Sigmoid colon (tissue), 6 donors: ENCODE measurements at regions not wholly inside any gene's neighbourhood (a gene's known extent, or its start where the extent isn't known, plus 50 kb on each side); places are given as distances from the start of the nearest gene placed in this dataset.

Experiments
- DNase-seq: peaks from one replicate; pipeline ENCODE4 v3.0.0-alpha.2; 2019
- H3K27ac ChIP-seq, 4 donors: fragments of 200-600 bp; sonication (generic); one replicate each; pipeline ENCODE4 v1.5.1; 2016 to 2019; ENCODE audit warnings: mild to moderate bottlenecking in 1 of 4
- H3K27me3 ChIP-seq, 3 donors: fragments of 200-600 bp; sonication (generic); one replicate each; pipeline ENCODE4 v1.5.1; 2019; ENCODE audit warnings: mild to moderate bottlenecking in 1 of 3
- H3K36me3 ChIP-seq, 4 donors: fragments of 200-600 bp; sonication (generic); one replicate each; pipeline ENCODE4 v1.5.1; 2016 to 2019
- H3K4me1 ChIP-seq, 4 donors: fragments of 200-600 bp; sonication (generic); one replicate each; pipeline ENCODE4 v1.5.1; 2017 to 2019
- H3K4me3 ChIP-seq, 4 donors: fragments of 200-600 bp; sonication (generic); one replicate each; pipeline ENCODE4 v1.5.1; 2017 to 2019; ENCODE audit warnings: mild to moderate bottlenecking in 2 of 4, moderate library complexity in 1 of 4
- H3K9me3 ChIP-seq, 4 donors: fragments of 200-600 bp in 3 of 4; sonication (generic) in 3 of 4; one replicate each; pipeline versions ENCODE4 v1.5.1 to v1.6.1; 2013 to 2019
- CTCF ChIP-seq, 4 experiments: fragments of 450-650 bp in 3 of 4; fragments of 200-600 bp in 1 of 4; IDR thresholded peaks; one replicate each; pipeline ENCODE4 v1.5.1; 2016 to 2019; ENCODE audit warnings: antibody characterized with exemption in 4 of 4, mild to moderate bottlenecking in 3 of 4, moderate library complexity in 2 of 4
- EP300 ChIP-seq, 4 donors: sonication (generic); formaldehyde crosslinking; IDR thresholded peaks; one replicate each; pipeline ENCODE4 v1.6.1; 2017; ENCODE audit warnings: antibody characterized with exemption in 4 of 4
- POLR2A ChIP-seq, 2 donors: fragments of 450-650 bp; IDR thresholded peaks; one replicate each; pipeline ENCODE4 v1.6.1; 2016; ENCODE audit warnings: antibody characterized with exemption in 2 of 2, mild to moderate bottlenecking in 2 of 2, moderate library complexity in 2 of 2
- POLR2AphosphoS5 ChIP-seq, 4 donors: sonication (generic); formaldehyde crosslinking; IDR thresholded peaks; one replicate each; pipeline ENCODE4 v1.6.1; 2017; ENCODE audit warnings: antibody characterized with exemption in 4 of 4
- WGBS, 2 donors: extraction: QIAGEN DNeasy Blood & Tissue Kit; methylation state at CpG; one replicate each; pipeline ENCODE4 v1.1.7; 2013; 5-methylcytosine and 5-hydroxymethylcytosine counted together
- intact Hi-C: fragments of 100-400 bp; cut with DNase I; formaldehyde crosslinking; loops from one replicate; pipeline ENCODE4 v1.15.1; 2023
- donor health status: healthy with polysubstance abuse.
- donor health status: healthy.

DNA sequence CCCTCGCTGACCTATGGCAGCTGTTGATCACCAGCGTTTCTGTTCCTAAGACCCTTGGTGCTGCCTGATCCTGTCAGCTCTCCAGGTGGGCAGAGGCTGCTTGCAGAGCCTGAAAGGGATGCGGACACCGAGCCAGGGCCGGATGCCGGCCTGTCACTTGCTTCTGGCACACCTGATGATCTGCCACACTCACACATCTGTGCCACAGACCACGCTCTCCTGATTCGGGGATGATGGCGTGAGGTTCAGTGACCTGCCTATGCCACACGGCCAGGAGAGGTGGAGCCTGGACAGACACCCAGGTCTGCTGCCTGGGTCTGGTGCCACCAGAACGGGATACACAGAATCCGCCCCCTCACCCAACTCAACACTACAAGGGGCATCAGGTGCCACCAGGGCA, 129.4 kb upstream of the GLI2 start:
- Histone ChIP-seq H3K27ac (no peak overlapping the region), H3K4me3 (no peak overlapping the region), H3K27me3 (no peaks in the 10 kb centered on the region), H3K9me3 (no peaks in the 10 kb centered on the region), H3K36me3 (no peaks in the 10 kb centered on the region), H3K4me1 (no peaks in the 10 kb centered on the region)
- TF ChIP-seq EP300 (IDR thresholded peaks at IDR 0.05) (no peak), POLR2A (IDR thresholded peaks at IDR 0.05) (no peak), POLR2AphosphoS5 (IDR thresholded peaks at IDR 0.05) (no peak)
- intact Hi-C loops = no loop called here
- no peak for DNase-seq
- WGBS, 2 donors = 78 to 85% methylated on average over 12 of the region's 12 CpGs

- Histone ChIP-seq H3K27ac (no peak overlapping the region), H3K4me1 (no peaks in the 10 kb centered on the region), H3K36me3 (no peaks in the 10 kb centered on the region), H3K9me3 (no peaks in the 10 kb centered on the region), H3K4me3 (no peak overlapping the region), H3K27me3 (no peaks in the 10 kb centered on the region)
- DNase-seq = no peak
- 81 to 89% methylated on average over 6 of the region's 6 CpGs for WGBS, 2 donors
- no peak for TF ChIP-seq EP300 (IDR thresholded peaks at IDR 0.05)
- no peak for TF ChIP-seq CTCF (IDR thresholded peaks at IDR 0.05)
- TF ChIP-seq POLR2AphosphoS5 (IDR thresholded peaks at IDR 0.05) = no peak
- TF ChIP-seq POLR2A (IDR thresholded peaks at IDR 0.05) = no peak
- intact Hi-C loops = no loop called here
These were observed 128.7 kb upstream of the GLI2 start for GRCh38 chr2:120606931-120607330.

- no peaks in the 10 kb centered on the region for H3K36me3 ChIP-seq
- TF ChIP-seq CTCF (IDR thresholded peaks at IDR 0.05) = no peak
- no peak for TF ChIP-seq POLR2A (IDR thresholded peaks at IDR 0.05)
- no peak for TF ChIP-seq POLR2AphosphoS5 (IDR thresholded peaks at IDR 0.05)
- TF ChIP-seq EP300 (IDR thresholded peaks at IDR 0.05) = no peak
- no peak overlapping the region for H3K27ac ChIP-seq
- 52 to 83% methylated on average over 8 of the region's 8 CpGs for WGBS, 2 donors
- H3K4me1 ChIP-seq = peaks cover 0 to 2% (median 0%) of the 10 kb centered on the region in 4 donors
- no peak overlapping the region for H3K4me3 ChIP-seq
- H3K27me3 ChIP-seq = no peaks in the 10 kb centered on the region
- no peak for DNase-seq
- intact Hi-C loops = no loop called here
- H3K9me3 ChIP-seq = no peaks in the 10 kb centered on the region
These were observed 128.2 kb upstream of the GLI2 start for GRCh38 chr2:120607506-120607905.

DNA sequence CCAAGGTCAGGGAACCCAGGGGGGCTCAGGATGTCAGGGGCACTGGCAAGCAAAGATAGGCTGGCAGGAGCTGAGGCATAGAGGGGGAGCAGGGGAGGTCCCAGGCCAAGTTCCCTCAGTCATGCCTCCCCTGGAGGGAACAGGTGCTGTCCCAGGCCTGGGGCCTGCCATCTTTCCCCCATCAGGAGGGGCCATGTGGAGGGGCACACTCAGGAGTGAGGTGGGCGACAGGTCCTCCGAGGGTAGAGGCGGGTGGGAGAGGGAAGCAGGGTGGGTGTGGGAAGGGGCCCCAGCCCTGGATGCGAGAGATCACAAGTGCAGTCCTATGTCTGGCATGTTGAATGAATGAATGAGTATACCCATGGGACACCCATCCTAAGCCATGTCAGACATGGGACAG, 127.7 kb upstream of the GLI2 start:
- Histone ChIP-seq H3K4me3 (no peak overlapping the region), H3K9me3 (no peaks in the 10 kb centered on the region), H3K27ac (no peak overlapping the region), H3K27me3 (no peaks in the 10 kb centered on the region), H3K4me1 (peaks cover 0 to 5% (median 0%) of the 10 kb centered on the region in 4 donors), H3K36me3 (no peaks in the 10 kb centered on the region)
- WGBS, 2 donors = 79 to 92% methylated on average over 4 of the region's 4 CpGs
- DNase-seq = no peak
- TF ChIP-seq POLR2AphosphoS5 (IDR thresholded peaks at IDR 0.05) (no peak), CTCF (IDR thresholded peaks at IDR 0.05) (no peak), POLR2A (IDR thresholded peaks at IDR 0.05) (no peak), EP300 (IDR thresholded peaks at IDR 0.05) (no peak)
- intact Hi-C loops = no loop called here

DNA sequence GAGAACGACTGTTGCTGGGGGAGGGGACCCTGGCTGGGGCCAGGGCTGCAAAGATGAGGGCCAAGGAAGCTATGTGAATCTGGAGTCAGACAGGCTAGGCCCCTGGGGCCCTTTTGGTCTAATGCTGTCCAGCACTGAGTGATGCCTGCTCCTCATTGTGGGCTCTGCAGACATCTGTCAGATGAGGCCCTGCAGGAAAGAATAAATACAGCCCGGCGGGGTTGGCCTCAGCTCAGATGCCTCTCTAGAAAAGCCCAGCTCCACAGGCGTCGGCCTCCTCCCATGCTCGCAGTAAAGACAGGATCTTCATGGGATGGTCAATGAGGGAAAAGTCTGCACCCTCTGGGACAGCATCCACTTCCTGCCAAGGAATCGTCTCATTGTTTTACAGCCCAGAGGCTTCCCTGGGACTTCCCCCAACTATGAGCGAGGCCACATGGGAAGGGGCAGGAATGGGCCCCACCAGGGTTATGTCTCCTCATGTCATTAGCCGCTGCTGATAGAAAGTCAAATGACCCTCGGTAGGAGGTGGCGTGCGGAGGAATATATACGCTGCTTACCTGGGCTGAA, 125.8 kb upstream of the GLI2 start:
- intact Hi-C loops = no loop called here
- TF ChIP-seq POLR2AphosphoS5 (IDR thresholded peaks at IDR 0.05) (no peak), POLR2A (IDR thresholded peaks at IDR 0.05) (no peak), CTCF (IDR thresholded peaks at IDR 0.05) (no peak), EP300 (IDR thresholded peaks at IDR 0.05) (no peak)

More for the DNA sequence above, 125.8 kb upstream of the GLI2 start:
- H3K9me3 ChIP-seq = no peaks in the 10 kb centered on the region
- no peak overlapping the region for H3K27ac ChIP-seq
- H3K4me1 ChIP-seq = peaks cover 0 to 24% (median 14%) of the 10 kb centered on the region in 4 donors
- no peaks in the 10 kb centered on the region for H3K36me3 ChIP-seq
- no peak overlapping the region for H3K4me3 ChIP-seq
- 78 to 80% methylated on average over 13 of the region's 13 CpGs for WGBS, 2 donors
- H3K27me3 ChIP-seq = no peaks in the 10 kb centered on the region
- DNase-seq = no peak
